Thymus (tissue), 11 donors: ENCODE measurements at regions not wholly inside any gene's neighbourhood (a gene's known extent, or its start where the extent isn't known, plus 50 kb on each side); places are given as distances from the start of the nearest gene placed in this dataset.
"Not testable (repeated sequence)": the region's sequence is repeated elsewhere in the genome, so short reads cannot be mapped to it uniquely, and the experiment has no call there.

Experiments used
- DNase-seq, 9 donors: peaks; one replicate each; pipeline ENCODE4 v3.0.0-alpha.2; 2013; ENCODE audit warnings: low spot score in 9 of 9, low read depth in 6 of 9, missing footprints in 1 of 9
- H3K27ac ChIP-seq, 2 donors: one replicate each; pipeline ENCODE4 v1.5.1; 2013; ENCODE audit warnings: control low read depth in 1 of 2, low read depth in 1 of 2, low read length in 1 of 2, mild to moderate bottlenecking in 1 of 2, moderate library complexity in 1 of 2
- H3K27me3 ChIP-seq, 2 donors: one replicate each; pipeline ENCODE4 v1.5.1; 2013; ENCODE audit warnings: low read length in 1 of 2; ENCODE audit not compliant: control insufficient read depth in 2 of 2, insufficient read depth in 1 of 2
- H3K36me3 ChIP-seq, 2 donors: one replicate each; pipeline ENCODE4 v1.5.1; 2013; ENCODE audit warnings: low read length in 1 of 2, mild to moderate bottlenecking in 1 of 2, moderate library complexity in 1 of 2; ENCODE audit not compliant: control insufficient read depth in 2 of 2, insufficient read depth in 2 of 2
- H3K4me1 ChIP-seq, 2 donors: one replicate each; pipeline ENCODE4 v1.5.1; 2013; ENCODE audit warnings: low read length in 2 of 2; ENCODE audit not compliant: control insufficient read depth in 2 of 2, insufficient read depth in 2 of 2
- H3K4me3 ChIP-seq, 2 donors: one replicate each; pipeline ENCODE4 v1.5.1; 2013; ENCODE audit warnings: low read length in 2 of 2, control low read depth in 1 of 2, mild to moderate bottlenecking in 1 of 2
- H3K9me3 ChIP-seq, 2 donors: one replicate each; pipeline ENCODE4 v1.5.1; 2013; ENCODE audit warnings: low read length in 1 of 2, mild to moderate bottlenecking in 1 of 2; ENCODE audit not compliant: control insufficient read depth in 2 of 2, insufficient read depth in 1 of 2
- WGBS: extraction: QIAGEN DNeasy Blood & Tissue Kit; methylation state at CpG from one replicate; pipeline ENCODE4 v1.1.7; 2013; 5-methylcytosine and 5-hydroxymethylcytosine counted together
- donor health status: healthy.

DNA sequence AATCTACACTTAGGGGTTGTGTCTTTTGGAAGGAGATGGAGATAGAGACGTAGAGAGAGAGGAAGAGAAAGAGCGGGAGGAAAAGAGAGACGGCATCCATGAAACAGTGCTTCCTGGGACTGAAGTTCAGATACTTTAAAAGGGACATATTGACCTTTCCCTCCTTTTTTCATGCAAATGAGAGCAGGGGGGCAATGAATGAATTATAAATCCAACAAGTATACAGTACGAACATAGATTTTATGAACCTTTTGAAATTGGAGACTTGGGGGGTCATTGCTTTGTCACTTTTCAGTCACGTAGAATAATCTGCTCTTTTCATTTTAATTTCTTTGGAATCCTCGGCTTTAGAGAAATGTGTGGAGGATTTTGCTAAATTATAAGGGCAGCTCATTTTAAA is 364.2 kb downstream of the MAT2B start:
- no peaks in the 10 kb centered on the region for H3K9me3 ChIP-seq
- H3K4me3 ChIP-seq: no peak overlapping the region
- no peak for DNase-seq
- 93% methylated on average over 6 of the region's 6 CpGs for WGBS
- H3K27ac ChIP-seq: no peak overlapping the region
- no peaks in the 10 kb centered on the region for H3K36me3 ChIP-seq
- H3K27me3 ChIP-seq: no peaks in the 10 kb centered on the region
- H3K4me1 ChIP-seq: no peaks in the 10 kb centered on the region

DNA sequence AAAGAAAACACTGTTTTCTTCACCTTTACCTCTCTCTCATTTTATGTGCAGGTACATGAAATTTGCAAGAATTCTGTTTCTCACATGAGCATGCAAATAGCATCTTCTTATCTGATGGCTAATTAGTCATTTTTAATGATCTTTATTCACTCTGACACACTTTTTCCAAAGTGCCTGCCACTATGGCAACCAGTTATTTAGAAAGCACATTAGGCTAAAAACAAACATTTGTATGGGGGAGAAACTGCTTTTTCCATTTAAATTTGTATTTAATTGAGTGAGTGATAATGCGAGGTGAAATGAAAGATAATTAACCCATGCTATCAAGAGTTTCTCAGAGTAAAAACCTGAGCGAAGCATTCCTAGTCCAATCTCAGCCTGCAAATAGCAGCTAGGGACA is 365.0 kb downstream of the MAT2B start:
- H3K4me3 ChIP-seq: no peak overlapping the region

DNA sequence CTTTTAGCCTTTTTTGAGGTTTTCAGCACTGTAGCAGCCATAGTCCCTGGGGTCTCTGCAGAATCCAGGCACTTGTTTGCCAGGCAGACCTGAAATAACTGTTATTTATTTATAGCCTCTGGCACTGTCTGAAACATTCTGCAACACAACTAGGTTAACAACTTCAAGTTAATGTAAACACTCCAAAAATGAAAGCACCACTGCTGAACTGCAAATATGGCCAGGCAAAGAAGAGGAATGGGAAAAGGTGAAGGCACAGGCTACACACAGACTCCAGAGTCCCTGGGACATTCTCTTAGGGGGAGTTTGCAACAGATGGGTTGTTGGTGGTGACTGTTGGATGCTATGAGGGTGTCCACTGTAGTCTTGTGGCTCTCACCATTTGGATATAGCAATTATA is 369.0 kb downstream of the MAT2B start:
- no peak overlapping the region for H3K4me3 ChIP-seq
- no peak for DNase-seq
- H3K36me3 ChIP-seq: no peaks in the 10 kb centered on the region
- no peak overlapping the region for H3K27ac ChIP-seq
- no peaks in the 10 kb centered on the region for H3K27me3 ChIP-seq
- H3K9me3 ChIP-seq: no peaks in the 10 kb centered on the region
- H3K4me1 ChIP-seq: no peaks in the 10 kb centered on the region

More for the DNA sequence above, 365.0 kb downstream of the MAT2B start:
- no peak for DNase-seq
- H3K27me3 ChIP-seq: no peaks in the 10 kb centered on the region
- no peak overlapping the region for H3K27ac ChIP-seq
- H3K4me1 ChIP-seq: no peaks in the 10 kb centered on the region
- no peaks in the 10 kb centered on the region for H3K9me3 ChIP-seq
- H3K36me3 ChIP-seq: no peaks in the 10 kb centered on the region
- 95% methylated on average over 2 of the region's 2 CpGs for WGBS

DNA sequence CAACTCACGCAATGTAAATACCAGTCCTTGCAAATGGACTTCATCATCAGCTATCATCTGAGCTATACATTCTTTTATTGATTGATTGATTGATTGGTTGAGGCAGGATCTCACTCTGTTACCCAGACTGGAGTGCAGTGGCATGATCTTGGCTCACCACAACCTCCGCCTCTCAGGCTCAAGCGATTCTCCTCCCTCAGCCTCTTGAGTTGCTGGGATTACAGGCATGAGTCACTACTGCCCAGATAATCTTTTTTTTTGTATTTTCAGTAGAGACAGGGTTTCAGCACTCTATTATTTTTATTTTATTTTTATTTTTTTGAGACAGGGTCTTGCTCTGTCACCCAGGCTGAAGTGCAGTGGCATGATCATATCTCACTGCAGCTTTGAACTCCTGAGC is 369.5 kb downstream of the MAT2B start:
- not testable (repeated sequence) for DNase-seq, H3K36me3 ChIP-seq, H3K27ac ChIP-seq, H3K27me3 ChIP-seq, H3K4me1 ChIP-seq, H3K4me3 ChIP-seq, H3K9me3 ChIP-seq
- WGBS: 97% methylated on average over 3 of the region's 3 CpGs

DNA sequence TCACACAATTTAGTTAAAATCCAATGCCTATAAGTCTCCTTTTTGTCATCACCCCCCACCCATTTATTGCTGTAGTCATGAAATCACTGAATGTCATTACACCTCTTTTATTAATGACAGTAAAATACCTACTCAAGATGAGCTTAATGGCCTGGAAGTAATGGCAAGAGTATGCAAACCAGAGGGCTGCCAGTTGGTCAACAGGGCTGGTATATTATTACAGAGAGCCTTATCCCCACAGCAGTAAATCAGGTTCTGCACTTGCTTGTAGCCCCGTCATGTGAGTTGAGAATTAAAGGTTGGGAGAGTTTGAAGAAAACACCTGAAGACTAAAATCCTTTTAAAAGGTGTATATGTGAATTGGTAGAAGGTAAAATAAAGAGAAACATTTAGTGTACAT is 372.4 kb downstream of the MAT2B start:
- DNase-seq: no peak
- Histone ChIP-seq H3K27ac (no peak overlapping the region), H3K4me1 (no peaks in the 10 kb centered on the region), H3K36me3 (no peaks in the 10 kb centered on the region), H3K9me3 (no peaks in the 10 kb centered on the region), H3K27me3 (no peaks in the 10 kb centered on the region), H3K4me3 (no peak overlapping the region)
- WGBS: 92% methylated on average over 1 of the region's 1 CpG

DNA sequence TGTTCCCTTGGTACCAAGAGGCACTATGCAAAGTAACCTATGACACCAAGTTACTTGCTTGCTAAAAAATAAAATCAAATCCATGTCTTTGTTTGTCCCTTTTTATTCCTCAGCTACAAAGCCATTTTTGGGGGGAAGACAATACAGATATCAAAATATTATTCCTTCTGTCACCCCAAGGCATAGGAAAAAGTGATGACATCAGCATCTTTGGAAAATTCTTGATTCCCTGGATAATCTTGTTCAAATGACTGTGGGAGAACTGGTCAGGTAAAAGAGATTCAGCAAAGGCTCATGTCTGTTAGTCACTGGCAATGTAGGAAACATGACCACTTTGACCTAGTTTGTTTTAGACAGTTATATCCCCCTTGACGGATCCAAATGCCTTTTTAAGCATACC is 373.1 kb downstream of the MAT2B start:
- Histone ChIP-seq H3K4me1 (no peaks in the 10 kb centered on the region), H3K36me3 (no peaks in the 10 kb centered on the region), H3K27me3 (no peaks in the 10 kb centered on the region), H3K9me3 (no peaks in the 10 kb centered on the region), H3K4me3 (no peak overlapping the region), H3K27ac (no peak overlapping the region)
- 92% methylated on average over 1 of the region's 1 CpG for WGBS
- DNase-seq: no peak

DNA sequence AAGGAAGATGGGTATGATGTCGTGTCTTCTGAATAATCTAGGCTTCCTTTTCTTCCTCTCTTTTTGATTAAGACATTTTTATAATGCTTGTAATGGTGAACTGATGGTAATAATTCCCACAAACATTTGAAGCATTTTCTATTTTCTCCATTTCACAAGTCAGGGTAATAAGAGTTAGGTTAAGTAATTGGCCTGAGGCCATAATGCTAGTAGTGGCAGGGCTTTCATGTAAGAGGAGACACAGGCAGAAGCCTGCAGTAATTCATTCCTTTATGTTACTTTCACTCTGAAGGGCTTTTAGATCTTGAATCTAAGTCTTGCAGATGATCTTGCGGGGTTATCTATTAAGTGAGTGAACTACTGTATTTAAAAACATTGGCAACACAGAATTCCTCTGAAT is 374.9 kb downstream of the MAT2B start:
- Histone ChIP-seq H3K27me3 (no peaks in the 10 kb centered on the region), H3K36me3 (no peaks in the 10 kb centered on the region), H3K4me1 (no peaks in the 10 kb centered on the region), H3K4me3 (no peak overlapping the region), H3K27ac (no peak overlapping the region), H3K9me3 (no peaks in the 10 kb centered on the region)
- WGBS: 85% methylated on average over 2 of the region's 2 CpGs
- no peak for DNase-seq

DNA sequence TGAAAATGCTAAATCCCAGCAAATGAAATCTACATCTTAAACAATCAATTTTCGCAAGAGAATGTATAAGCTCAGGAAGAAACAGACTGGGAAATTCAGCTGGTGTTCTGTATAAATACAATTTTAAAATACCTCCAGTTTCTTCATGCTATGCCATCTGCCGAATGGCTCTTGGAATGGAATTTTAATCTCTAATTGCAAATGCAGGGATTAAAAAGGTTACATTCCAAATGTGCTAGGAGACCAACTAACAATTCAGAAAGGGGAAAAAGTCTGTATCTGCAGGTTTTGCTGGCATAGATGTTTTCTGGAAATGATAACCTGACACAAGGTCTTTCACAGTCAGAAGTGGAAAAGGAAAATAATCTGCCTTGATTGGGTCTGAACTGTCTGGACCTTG is 379.7 kb downstream of the MAT2B start:
- Histone ChIP-seq H3K36me3 (no peaks in the 10 kb centered on the region), H3K4me3 (no peak overlapping the region), H3K4me1 (no peaks in the 10 kb centered on the region), H3K9me3 (no peaks in the 10 kb centered on the region), H3K27me3 (no peaks in the 10 kb centered on the region), H3K27ac (no peak overlapping the region)
- WGBS: 96% methylated on average over 2 of the region's 2 CpGs
- no peak for DNase-seq

DNA sequence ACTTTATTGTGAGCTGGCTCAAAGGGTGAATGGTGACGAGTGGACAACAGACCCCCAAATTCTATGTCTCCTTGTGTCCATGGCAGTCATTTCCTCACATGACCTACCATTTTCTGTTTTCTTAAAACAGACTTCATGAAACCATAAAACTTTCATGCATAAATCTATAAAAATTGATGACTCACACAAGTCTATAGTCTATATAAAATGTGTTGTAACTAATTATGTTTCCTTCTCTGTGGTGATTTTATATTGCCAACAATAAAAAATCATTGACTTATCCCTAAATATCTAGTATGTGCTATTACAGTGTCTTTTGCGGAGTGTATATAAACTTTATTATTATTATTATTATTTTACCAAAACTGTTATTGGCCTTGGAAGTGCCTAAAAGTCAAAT is 382.4 kb downstream of the MAT2B start:
- no peak overlapping the region for H3K27ac ChIP-seq
- no peak overlapping the region for H3K4me3 ChIP-seq

DNA sequence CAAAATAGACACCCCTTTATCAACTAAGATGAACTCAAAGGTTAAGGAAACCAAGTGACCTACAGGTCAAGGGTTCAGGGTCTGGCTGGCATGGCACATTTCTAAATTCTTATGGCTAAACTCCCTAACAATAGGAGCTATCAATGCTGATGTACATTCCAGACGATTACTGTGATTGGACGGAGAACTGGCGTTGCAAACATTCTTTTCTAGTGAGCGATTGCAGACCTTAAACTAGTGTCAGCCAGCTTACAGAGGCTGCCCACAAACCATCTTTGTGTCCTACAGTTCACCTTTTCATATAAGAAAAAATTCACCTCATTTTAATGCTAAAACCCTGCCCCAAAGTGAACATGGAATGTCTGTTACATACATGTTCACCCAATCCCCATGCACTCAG is 382.9 kb downstream of the MAT2B start:
- 98% methylated on average over 4 of the region's 4 CpGs for WGBS
- H3K36me3 ChIP-seq: no peaks in the 10 kb centered on the region
- no peak overlapping the region for H3K4me3 ChIP-seq
- H3K27ac ChIP-seq: no peak overlapping the region
- H3K9me3 ChIP-seq: no peaks in the 10 kb centered on the region
- no peaks in the 10 kb centered on the region for H3K4me1 ChIP-seq
- no peak for DNase-seq
- H3K27me3 ChIP-seq: no peaks in the 10 kb centered on the region

More for the DNA sequence above, 382.4 kb downstream of the MAT2B start:
- H3K27me3 ChIP-seq: no peaks in the 10 kb centered on the region
- H3K9me3 ChIP-seq: no peaks in the 10 kb centered on the region
- no peaks in the 10 kb centered on the region for H3K4me1 ChIP-seq
- no peak for DNase-seq
- H3K36me3 ChIP-seq: no peaks in the 10 kb centered on the region
- 74% methylated on average over 2 of the region's 2 CpGs for whole genome bisulfite sequencing
